Inflammatory macrophage (primary cell): ENCODE measurements at regions not wholly inside any gene's neighbourhood (a gene's known extent, or its start where the extent isn't known, plus 50 kb on each side); places are given as distances from the start of the nearest gene placed in this dataset.

Experiments
- DNase-seq, 2 donors: peaks; one replicate each; pipeline ENCODE4 v3.0.0-alpha.2; 2020 to 2022

DNA sequence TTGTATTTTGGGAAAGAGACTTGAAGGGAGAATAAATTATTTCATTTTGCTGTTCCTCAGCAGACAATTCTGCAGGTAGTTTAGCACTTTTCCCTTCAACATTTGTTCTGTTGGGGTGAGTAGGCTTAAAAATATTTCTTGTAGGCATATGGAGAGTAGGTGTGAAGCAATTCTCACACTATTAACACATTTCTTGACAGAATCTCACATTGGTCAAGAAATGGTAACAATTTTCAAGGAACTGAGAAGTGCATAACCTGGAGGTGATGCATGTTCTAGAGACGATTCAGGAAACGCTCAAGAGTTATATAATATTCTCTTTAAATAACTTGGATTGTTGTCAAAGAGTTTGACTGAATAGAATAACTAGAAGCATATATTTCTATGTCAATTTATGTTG, 658.2 kb downstream of the STIM2 start:
- DNase-seq: no peak

DNA sequence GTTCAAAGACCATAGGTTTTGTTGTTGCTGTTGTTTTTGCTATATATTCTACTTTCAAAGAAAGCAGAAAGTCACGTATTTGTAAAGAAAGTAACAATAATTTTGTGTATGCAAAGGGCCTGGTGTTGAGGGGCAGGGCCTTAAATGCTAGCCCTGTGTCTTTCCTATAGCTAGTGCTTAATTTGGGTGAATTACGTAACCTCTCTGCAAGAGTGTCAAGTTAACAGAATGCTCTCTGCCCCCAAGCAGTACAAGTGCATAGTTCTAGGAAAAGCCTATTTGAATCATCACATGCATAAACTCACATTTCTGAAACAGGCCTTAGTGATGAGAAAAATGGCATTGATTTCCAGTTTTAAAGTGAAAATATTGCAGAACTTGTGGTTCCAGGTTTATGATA, 663.6 kb downstream of the STIM2 start:
- DNase-seq: no peak

- no peak for DNase-seq
Measured at GRCh38 chr4:27534488-27534887, 673.8 kb downstream of the STIM2 start.

- no peak for DNase-seq
Measured at GRCh38 chr4:27568236-27568951, 707.8 kb downstream of the STIM2 start.

DNA sequence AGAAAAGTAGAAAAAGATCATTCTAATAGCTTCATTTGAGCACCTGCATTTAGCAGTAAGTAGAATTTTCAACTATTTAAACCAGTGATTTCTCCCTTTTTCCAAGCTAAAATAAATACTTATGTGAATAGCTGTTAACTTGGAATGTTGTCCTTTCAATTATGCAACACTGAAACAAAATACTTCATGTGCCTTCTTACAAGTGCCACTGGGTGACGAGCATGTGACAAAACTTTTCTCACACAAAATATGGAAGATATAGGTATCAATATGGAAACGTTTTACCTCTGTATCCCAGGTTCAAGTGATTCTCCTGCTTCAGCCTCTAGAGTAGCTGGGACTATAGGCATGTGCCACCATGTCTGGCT, 708.3 kb downstream of the STIM2 start:
- DNase-seq: no peak

GRCh38 chr4:27574743-27575142, 714.1 kb downstream of the STIM2 start:
- DNase-seq: no peak

- no peak for DNase-seq
Measured at GRCh38 chr4:27577951-27578350, 717.3 kb downstream of the STIM2 start.

DNA sequence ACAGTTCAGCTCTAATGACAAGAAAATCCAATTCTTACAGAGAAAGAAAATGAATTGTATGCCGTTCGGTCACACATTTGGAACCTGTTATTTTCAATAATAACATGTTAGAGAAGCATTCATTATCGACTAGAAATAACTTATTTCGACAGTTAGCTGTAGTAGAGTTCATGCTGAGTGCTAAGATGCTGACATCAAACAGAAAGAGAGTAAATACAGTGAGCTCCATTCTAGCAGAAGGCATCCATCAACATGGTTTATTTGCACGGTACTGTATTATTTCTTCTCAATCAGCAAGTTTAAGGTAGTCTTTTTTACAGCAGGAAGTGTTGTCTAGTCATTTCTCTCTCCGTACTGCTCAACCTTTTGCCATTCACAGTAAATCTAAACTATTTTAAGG, 732.1 kb downstream of the STIM2 start:
- no peak for DNase-seq

DNA sequence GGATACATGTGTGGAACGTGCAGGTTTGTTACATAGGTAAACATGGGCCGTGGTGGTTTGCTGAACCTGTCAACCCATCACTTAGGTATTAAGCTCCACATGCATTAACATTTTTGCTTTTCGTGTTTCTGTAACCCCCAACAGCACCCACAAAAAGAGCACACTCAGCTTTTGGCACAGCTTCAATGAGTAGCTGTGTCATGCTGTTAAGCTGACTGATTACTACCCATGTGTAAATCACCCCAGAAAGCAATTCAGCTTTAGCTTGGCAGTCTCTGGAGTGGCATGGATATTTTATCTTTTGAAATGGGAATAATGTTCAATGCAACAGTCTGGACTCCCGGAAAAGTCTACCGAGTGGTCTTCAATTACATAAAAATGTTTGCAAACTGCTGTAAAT, 734.3 kb downstream of the STIM2 start:
- DNase-seq: no peak

DNA sequence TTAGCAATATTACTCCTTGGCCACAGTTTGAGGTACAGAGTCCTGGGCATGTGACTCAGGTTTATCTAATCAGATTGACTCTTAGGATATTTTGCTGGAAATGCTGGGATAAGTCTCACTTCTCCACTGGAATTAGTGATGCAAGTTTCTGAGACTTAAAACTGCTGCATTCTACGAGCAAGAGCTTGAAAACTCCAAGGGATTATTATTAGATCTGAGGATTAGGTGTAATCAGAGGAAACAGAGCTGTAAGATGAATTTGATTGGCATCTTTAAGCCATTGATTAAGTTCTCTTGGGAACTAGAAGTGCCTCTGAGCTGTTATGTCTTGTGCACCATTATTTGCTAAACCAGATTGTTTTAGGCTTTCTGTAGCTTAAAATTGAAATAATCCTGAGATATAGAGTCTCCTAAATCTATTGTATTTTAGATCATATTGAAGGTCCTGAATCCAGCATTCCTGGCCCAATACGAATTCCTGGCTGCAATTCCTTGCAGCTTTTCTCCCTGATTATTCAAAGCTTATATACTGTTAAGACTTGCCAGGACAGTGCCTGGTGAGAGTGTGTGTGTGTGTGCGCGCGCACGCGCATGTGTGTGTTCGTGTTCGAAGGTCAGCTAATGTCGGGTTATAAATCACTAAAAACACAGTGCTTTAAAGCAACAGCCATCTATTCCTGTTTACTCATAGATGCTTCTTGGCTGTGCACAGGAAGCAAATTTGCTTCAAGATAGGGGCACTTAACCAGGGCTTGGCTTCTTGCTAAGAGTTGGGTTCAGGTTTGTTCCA, 735.1 kb downstream of the STIM2 start:
- no peak for DNase-seq

DNA sequence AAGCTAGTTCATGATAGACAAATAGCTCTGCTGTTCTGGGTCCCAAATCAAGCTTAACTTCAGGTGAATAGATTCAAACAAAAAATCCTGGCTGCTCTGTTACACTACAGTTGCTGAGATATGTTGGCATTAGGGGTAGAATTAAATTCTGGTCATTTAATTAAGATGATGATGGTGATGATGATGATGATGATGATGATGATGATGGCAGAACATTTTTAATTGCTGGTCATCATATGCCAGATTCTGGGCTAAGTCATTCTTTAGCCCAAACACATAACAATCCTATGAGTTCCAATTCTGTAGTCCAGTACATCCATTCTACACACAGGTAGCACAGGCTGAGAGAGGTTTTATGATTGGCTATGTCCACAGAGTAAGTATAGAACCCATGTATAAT, 741.5 kb downstream of the STIM2 start:
- no peak for DNase-seq

- no peak for DNase-seq
Measured at GRCh38 chr4:27604692-27605091, 744.1 kb downstream of the STIM2 start.

GRCh38 chr4:27616166-27616565, 755.5 kb downstream of the STIM2 start:
- no peak for DNase-seq

- DNase-seq: no peak
Measured at GRCh38 chr4:27619435-27619834, 758.8 kb downstream of the STIM2 start.

GRCh38 chr4:27620886-27621285, 760.2 kb downstream of the STIM2 start:
- DNase-seq: no peak

DNA sequence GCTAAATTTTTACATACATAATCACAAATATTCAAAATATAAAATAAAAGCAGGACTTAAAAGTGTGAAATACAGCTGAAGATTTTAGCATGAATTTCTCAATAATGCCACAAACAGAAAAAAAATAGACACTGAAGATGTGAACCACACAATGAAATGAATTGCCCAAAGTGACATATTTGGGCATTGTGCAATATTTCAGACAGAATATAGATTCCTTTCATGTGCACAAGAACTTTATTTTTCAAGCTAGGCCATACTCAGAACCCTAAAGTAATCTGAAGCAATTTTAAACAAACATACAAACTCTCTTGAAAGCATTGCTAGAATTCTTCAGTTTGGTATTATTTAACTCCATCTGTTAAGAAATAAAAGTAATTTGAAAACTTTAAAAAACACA, 764.1 kb downstream of the STIM2 start:
- no peak for DNase-seq

GRCh38 chr4:27628609-27629008, 768.0 kb downstream of the STIM2 start:
- DNase-seq: no peak

DNA sequence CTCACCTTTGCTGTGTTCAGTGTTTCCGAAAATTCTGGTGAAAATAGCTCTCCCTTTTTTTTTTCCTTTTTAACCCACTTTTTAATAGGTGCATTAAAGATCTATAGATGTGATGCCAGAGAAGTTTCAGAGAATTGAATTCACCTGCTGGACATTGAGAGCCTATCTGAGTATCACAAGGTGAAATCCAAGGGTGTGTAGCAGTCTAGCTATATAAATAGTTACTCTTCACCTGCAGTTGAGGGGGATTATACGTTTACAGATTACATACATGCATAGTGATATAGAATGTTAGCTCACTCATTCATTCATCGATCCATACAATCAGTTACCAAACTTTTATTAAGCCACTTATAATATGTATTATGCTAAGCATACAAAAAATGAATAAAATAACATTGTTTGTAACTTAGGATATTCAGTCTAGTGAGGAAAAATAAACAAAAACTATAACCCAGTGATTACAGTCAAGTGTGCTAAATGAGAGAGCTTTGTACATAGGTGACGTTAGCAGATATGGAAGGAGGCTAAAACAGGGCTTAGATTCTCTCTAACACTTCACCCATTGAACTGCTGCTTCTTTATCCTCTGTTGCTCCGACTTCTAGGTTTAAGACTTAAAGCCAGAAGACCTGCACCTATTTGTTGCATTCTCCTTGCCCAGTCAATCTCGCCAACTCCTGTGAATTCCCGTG, 769.0 kb downstream of the STIM2 start:
- DNase-seq: no peak

DNA sequence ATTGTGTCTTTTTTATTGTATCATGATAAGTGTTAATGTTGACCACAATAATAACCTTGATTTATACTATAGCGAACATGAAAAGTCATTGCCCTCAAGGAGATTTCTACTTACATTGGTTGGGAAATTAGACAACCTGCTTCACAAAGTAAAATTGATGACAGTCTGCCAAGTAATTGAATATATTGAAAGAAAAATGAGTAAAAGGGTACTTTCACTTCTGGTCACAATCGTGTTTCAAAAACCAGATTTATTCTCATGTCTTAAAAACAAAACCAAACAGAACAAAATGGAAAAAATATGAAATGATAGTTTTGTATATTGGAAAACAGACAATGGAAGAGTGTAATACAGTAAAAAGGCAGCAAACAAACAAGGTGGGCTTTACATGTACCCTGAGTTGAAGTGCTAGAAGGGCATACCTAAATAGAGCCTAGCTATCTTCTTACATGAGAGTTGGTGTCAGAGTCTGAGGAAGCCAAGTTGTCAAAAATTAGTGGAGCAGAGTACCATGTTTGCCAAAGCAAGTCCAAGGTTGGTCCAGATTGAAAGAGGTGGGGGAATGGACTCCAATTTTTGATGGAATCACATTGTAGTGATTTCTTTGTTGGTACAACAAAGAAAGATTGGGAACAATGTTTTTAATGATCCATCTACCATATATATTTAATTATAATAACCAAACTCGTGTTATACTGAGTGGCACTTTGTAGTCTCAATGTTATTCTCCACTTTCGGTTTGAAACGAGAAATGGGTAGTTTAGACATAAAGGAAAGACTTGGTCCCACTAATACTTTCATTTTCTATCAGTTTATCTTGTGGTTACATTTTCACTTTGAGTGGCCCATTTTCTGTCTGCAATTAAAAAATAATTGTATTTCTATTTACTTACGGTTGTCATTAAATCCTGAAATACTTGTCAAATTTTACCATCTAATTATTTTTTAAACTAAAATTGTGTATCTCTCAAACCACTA, 775.6 kb downstream of the STIM2 start:
- DNase-seq: no peak

DNA sequence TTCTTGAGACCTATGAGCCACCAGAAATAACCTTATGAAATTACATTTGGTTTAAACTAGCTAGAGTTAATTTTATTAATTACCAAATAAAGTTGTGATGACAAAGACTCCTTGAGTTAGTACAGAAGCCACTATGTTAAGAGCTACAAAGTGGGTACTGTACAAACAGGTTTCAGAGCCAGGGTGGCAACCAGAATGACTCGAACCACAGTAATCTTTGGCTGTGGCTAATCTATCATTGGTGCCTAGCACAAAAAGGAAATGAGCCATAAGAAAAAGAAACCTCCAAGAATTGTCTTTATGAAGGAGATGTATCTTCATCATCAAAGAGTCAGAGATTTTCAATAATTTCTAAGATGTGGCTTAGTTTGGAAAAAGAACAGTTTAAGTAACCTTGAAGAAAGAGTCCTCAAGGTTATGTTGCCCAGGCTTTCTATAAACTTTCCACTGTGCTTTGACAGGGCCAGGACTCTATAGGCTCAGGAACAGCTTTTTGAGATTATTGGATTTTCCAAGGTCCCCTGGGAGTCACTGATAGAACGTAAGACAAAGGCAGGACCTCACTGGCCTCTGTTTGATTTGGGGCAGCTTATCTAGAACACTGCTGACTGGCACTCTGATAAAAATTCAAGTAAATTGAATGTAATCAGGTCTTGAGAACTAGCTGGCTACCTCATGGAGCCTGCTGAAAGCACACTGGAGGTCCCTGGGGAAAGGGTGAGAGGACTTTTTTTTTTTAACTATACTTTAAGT, 777.7 kb downstream of the STIM2 start:
- no peak for DNase-seq

DNA sequence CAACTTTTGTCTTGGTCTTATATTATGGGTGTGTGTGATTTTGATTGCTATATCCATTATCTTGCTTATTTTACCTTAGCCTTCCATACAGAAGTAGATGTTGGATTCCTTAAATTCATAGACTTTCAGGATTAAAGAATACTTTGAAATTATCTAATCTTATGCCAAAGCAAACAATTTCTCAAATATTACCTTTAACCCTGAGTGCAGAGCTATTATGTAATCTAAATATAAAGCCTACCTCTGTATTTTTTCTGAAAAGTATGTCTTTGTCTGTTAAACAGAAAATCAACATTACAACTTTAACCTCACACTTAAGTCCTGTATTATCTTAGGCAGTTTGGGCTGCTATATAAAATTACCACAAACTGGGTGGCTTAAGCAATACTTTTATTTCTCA, 782.5 kb downstream of the STIM2 start:
- no peak for DNase-seq

GRCh38 chr4:27648416-27648815, 787.8 kb downstream of the STIM2 start:
- no peak for DNase-seq
